HepG2 (cell line): ENCODE measurements at regions not wholly inside any gene's neighbourhood (a gene's known extent, or its start where the extent isn't known, plus 50 kb on each side); places are given as distances from the start of the nearest gene placed in this dataset.

ENCODE experiments used
- ATAC-seq: fragments of 200-7000 bp; cut with Tn5 transposase; 3 replicates; pipeline ENCODE4 v1.9.1; 2020; ENCODE audit warnings: mild to moderate bottlenecking, moderate library complexity
- BruUV-seq: library from RNA; stranded (reverse); fragments of 400-500 nt; replicated peaks from 2 replicates; lab custom pipeline; 2021; lab: Mats Ljungman, UMichigan
- CTCF ChIA-PET: fragments of 300-600 bp; formaldehyde crosslinking; extraction: SDS; loops from one replicate; lab custom pipeline; 2021; ENCODE audit warnings: low total read pairs, inconsistent platforms, low intra/inter-chr PET ratio; lab: Yijun Ruan, JAX
- POLR2A ChIA-PET: fragments of 350-600 bp; sonication (Branson Sonifier 250); formaldehyde crosslinking; loops from one replicate; lab custom pipeline; 2020; ENCODE audit warnings: antibody characterized with exemption, inconsistent platforms; lab: Yijun Ruan, JAX
- DNase-seq: peaks from one replicate; pipeline ENCODE4 v3.0.0-alpha.2; 2015; ENCODE audit warnings: low spot score
- FAIRE-seq: peaks from 3 replicates; lab custom pipeline; 2011; peaks lifted over from hg19 to GRCh38; lab: Jason Lieb, UNC
- H2AFZ ChIP-seq: one replicate; pipeline ENCODE4 v1.6.1; 2011; ENCODE audit warnings: low read length, inconsistent platforms
- H3K27ac ChIP-seq: fragments of 300-600 bp; 3 replicates; pipeline ENCODE4 v1.8.0; 2011; ENCODE audit warnings: mixed run types, mild to moderate bottlenecking, mixed read lengths, low read length, inconsistent platforms; ENCODE audit not compliant: insufficient read depth; ENCODE audit errors: extremely low read length
- H3K27me3 ChIP-seq, 2 experiments: fragments of 200-600 bp in 1 of 2; 2 replicates in 1 of 2; 3 replicates in 1 of 2; pipeline versions ENCODE4 v1.6.0 to v1.8.0; 2011; ENCODE audit warnings: low read length in 2 of 2, mild to moderate bottlenecking in 2 of 2, moderate library complexity in 2 of 2, inconsistent platforms in 1 of 2; ENCODE audit not compliant: insufficient read depth in 2 of 2, control insufficient read depth in 1 of 2
- H3K36me3 ChIP-seq, 2 experiments: fragments of 200-600 bp in 1 of 2; replicated peaks in 1 of 2; 2 replicates in 1 of 2; 3 replicates in 1 of 2; pipeline versions ENCODE4 v1.5.1 to v1.8.0; 2011; ENCODE audit warnings: low read length in 2 of 2, inconsistent platforms in 1 of 2; ENCODE audit not compliant: insufficient read depth in 2 of 2, control insufficient read depth in 1 of 2
- H3K4me1 ChIP-seq: 2 replicates; pipeline ENCODE4 v1.5.1; 2012; ENCODE audit warnings: low read length, inconsistent platforms; ENCODE audit not compliant: insufficient read depth
- H3K4me2 ChIP-seq: 2 replicates; pipeline ENCODE4 v1.6.0; 2011; ENCODE audit warnings: low read depth, low read length, inconsistent platforms
- H3K4me3 ChIP-seq, 3 experiments: fragments of 200-600 bp in 1 of 3; sonication (generic), shearing (Covaris generic) in 1 of 3; replicated peaks in 1 of 3; 2 replicates each; pipeline ENCODE4 v1.5.1; 2011 to 2016; ENCODE audit warnings: low read length in 3 of 3, inconsistent platforms in 2 of 3, low read depth in 2 of 3, mild to moderate bottlenecking in 2 of 3, control low read depth in 1 of 3, mixed read lengths in 1 of 3; ENCODE audit not compliant: insufficient read depth in 1 of 3
- H3K79me2 ChIP-seq: one replicate; pipeline ENCODE4 v1.6.1; 2011; ENCODE audit warnings: low read length, inconsistent platforms; ENCODE audit not compliant: insufficient read depth
- H3K9ac ChIP-seq: 2 replicates; pipeline ENCODE4 v1.6.0; 2011; ENCODE audit warnings: mild to moderate bottlenecking, low read depth, low read length, inconsistent platforms; ENCODE audit not compliant: insufficient read depth
- H3K9me3 ChIP-seq: 2 replicates; pipeline ENCODE4 v1.5.1; 2012; ENCODE audit warnings: mild to moderate bottlenecking, low read length
- H4K20me1 ChIP-seq: 2 replicates; pipeline ENCODE4 v1.6.0; 2011; ENCODE audit warnings: inconsistent platforms, mild to moderate bottlenecking, low read length, moderate library complexity; ENCODE audit not compliant: insufficient read depth
- CENPT ChIP-seq: sonication (generic); formaldehyde crosslinking; IDR thresholded peaks from 2 replicates; pipeline ENCODE4 v1.8.0; 2022; ENCODE audit warnings: low read depth, mild to moderate bottlenecking, moderate library complexity, missing genetic modification reagents
- ETV6 ChIP-seq: sonication (generic); formaldehyde crosslinking; conservative IDR thresholded peaks from 2 replicates; pipeline ENCODE4 v1.4.0; 2020; ENCODE audit warnings: missing genetic modification reagents
- FOXA3 ChIP-seq: IDR thresholded peaks from 2 replicates; pipeline ENCODE4 v1.6.1; 2016; ENCODE audit warnings: missing genetic modification reagents, missing compliant biosample characterization
- MAF1 ChIP-seq: sonication (generic); formaldehyde crosslinking; IDR thresholded peaks from 2 replicates; pipeline ENCODE4 v1.5.0; 2020; ENCODE audit warnings: missing genetic modification reagents, borderline replicate concordance
- MLLT10 ChIP-seq: sonication (generic); formaldehyde crosslinking; IDR thresholded peaks from 2 replicates; pipeline ENCODE4 v1.4.0; 2020; ENCODE audit warnings: missing genetic modification reagents
- NONO ChIP-seq, 2 experiments: fragments of 450-650 bp in 1 of 2; sonication (generic) in 1 of 2; formaldehyde crosslinking in 1 of 2; IDR thresholded peaks in 1 of 2; conservative IDR thresholded peaks in 1 of 2; 2 replicates each; pipeline versions ENCODE4 v1.6.1 to v1.8.0; 2017 to 2022; ENCODE audit warnings: mild to moderate bottlenecking in 1 of 2, missing genetic modification reagents in 1 of 2, moderate library complexity in 1 of 2
- NR2F2 ChIP-seq: IDR thresholded peaks from 2 replicates; pipeline ENCODE4 v1.6.1; 2012; ENCODE audit warnings: low read depth, inconsistent platforms, borderline replicate concordance
- SAP130 ChIP-seq: IDR thresholded peaks from 2 replicates; pipeline ENCODE4 v1.6.1; 2016; ENCODE audit warnings: low read depth
- SMAD9 ChIP-seq: sonication (generic); formaldehyde crosslinking; IDR thresholded peaks from 2 replicates; pipeline ENCODE4 v1.5.1; 2020; ENCODE audit warnings: mild to moderate bottlenecking, missing genetic modification reagents
- TRAFD1 ChIP-seq: sonication (generic); formaldehyde crosslinking; IDR thresholded peaks from 2 replicates; pipeline ENCODE4 v1.5.1; 2020; ENCODE audit warnings: missing genetic modification reagents, mild to moderate bottlenecking, borderline replicate concordance
- ZIK1 ChIP-seq: sonication (generic); formaldehyde crosslinking; IDR thresholded peaks from 2 replicates; pipeline ENCODE4 v1.5.0; 2020; ENCODE audit warnings: mild to moderate bottlenecking, low read depth, missing genetic modification reagents, borderline replicate concordance
- ZNF235 ChIP-seq: sonication (generic); formaldehyde crosslinking; IDR thresholded peaks from 2 replicates; pipeline ENCODE4 v1.8.1; 2023; ENCODE audit warnings: mild to moderate bottlenecking, missing genetic modification reagents, borderline replicate concordance
- ZNF34 ChIP-seq: sonication (generic); formaldehyde crosslinking; IDR thresholded peaks from 2 replicates; pipeline ENCODE4 v1.4.0; 2020; ENCODE audit warnings: mild to moderate bottlenecking, missing genetic modification reagents, borderline replicate concordance
- ZNF512 ChIP-seq: sonication (generic); formaldehyde crosslinking; IDR thresholded peaks from 2 replicates; pipeline ENCODE4 v1.4.0; 2020; ENCODE audit warnings: mild to moderate bottlenecking, missing genetic modification reagents
- ZNF670 ChIP-seq: sonication (generic); formaldehyde crosslinking; IDR thresholded peaks from 2 replicates; pipeline ENCODE4 v1.8.0; 2022; ENCODE audit warnings: mild to moderate bottlenecking, missing genetic modification reagents, borderline replicate concordance
- WGBS: methylation state at CpG from one replicate; pipeline ENCODE4 v1.1.6; 2017; ENCODE audit warnings: low lambda C conversion rate; 5-methylcytosine and 5-hydroxymethylcytosine counted together
- in situ Hi-C: cut with HindIII; loops from 2 replicates; pipeline ENCODE4 v1.10.0; 2017; ENCODE audit warnings: low pct_unique_long_range_greater_than_20kb; ENCODE audit not compliant: extremely low pct_ligation_motif_present
- intact Hi-C: fragments of 100-400 bp; cut with micrococcal nuclease; formaldehyde crosslinking; loops from one replicate; pipeline ENCODE4 v1.10.0; 2022; ENCODE audit not compliant: unreplicated experiment

GRCh38 chr10:8314486-8314885 lies 260.0 kb downstream of the GATA3 start:
- CTCF ChIA-PET = no interaction called here
- H3K4me2 ChIP-seq = no peak overlapping the region
- no peaks in the 10 kb centered on the region for H3K9me3 ChIP-seq
- no peak for ATAC-seq
- WGBS = 21% methylated on average over 5 of the region's 5 CpGs
- H3K4me1 ChIP-seq = no peaks in the 10 kb centered on the region
- H3K9ac ChIP-seq = no peak overlapping the region
- no peak overlapping the region for H3K4me3 ChIP-seq
- H3K79me2 ChIP-seq = no peaks in the 10 kb centered on the region
- H3K36me3 ChIP-seq = no peaks in the 10 kb centered on the region
- DNase-seq = no peak
- H3K27me3 ChIP-seq = peaks cover 0 to 2% of the 10 kb centered on the region in 2 experiments; a peak in 1 of 5 replicates
- TF ChIP-seq ZNF235 (CRISPR knock-in tag) (no peak), TRAFD1 (no peak), NR2F2 (no peak), SAP130 (CRISPR knock-in tag) (no peak), MAF1 (CRISPR knock-in tag) (no peak), ZIK1 (CRISPR knock-in tag) (no peak), NONO (IDR thresholded peaks at IDR 0.05) (no peak), NONO (CRISPR knock-in tag; conservative IDR thresholded peaks at IDR 0.05) (no peak), SMAD9 (CRISPR knock-in tag) (no peak), ETV6 (no peak), ZNF34 (CRISPR knock-in tag) (no peak), ZNF512 (CRISPR knock-in tag) (no peak), FOXA3 (CRISPR knock-in tag) (no peak), MLLT10 (CRISPR knock-in tag) (no peak), CENPT (CRISPR knock-in tag) (no peak), ZNF670 (CRISPR knock-in tag) (no peak)
- no peak for FAIRE-seq
- no peaks in the 10 kb centered on the region for H4K20me1 ChIP-seq
- POLR2A ChIA-PET = no interaction called here
- intact Hi-C loops (no loop called here), in situ Hi-C loops (no loop called here)
- H2AFZ ChIP-seq = no peak overlapping the region
- H3K27ac ChIP-seq = no peak overlapping the region
- BruUV-seq = no TSS peak
